GM23248 (cell line): ENCODE measurements at regions not wholly inside any gene's neighbourhood (a gene's known extent, or its start where the extent isn't known, plus 50 kb on each side); places are given as distances from the start of the nearest gene placed in this dataset.

Source experiments
- DNase-seq: peaks from one replicate; pipeline ENCODE4 v3.0.0-alpha.2; 2015
- H2AFZ ChIP-seq: fragments of 200-600 bp; sonication (generic); 2 replicates; pipeline ENCODE4 v1.6.1; 2016; ENCODE audit warnings: antibody characterized with exemption
- H3F3A ChIP-seq: fragments of 200-600 bp; sonication (generic); 2 replicates; pipeline ENCODE4 v1.6.1; 2016; ENCODE audit warnings: mild to moderate bottlenecking, antibody characterized with exemption, mixed run types; ENCODE audit not compliant: insufficient read depth
- H3K27ac ChIP-seq: fragments of 200-600 bp; sonication (generic); 2 replicates; pipeline ENCODE4 v1.5.1; 2016; ENCODE audit warnings: mild to moderate bottlenecking
- H3K27me3 ChIP-seq: fragments of 200-600 bp; sonication (generic); replicated peaks from 2 replicates; pipeline ENCODE4 v1.6.1; 2016; ENCODE audit warnings: mild to moderate bottlenecking; ENCODE audit not compliant: insufficient read depth
- H3K36me3 ChIP-seq: fragments of 200-600 bp; sonication (generic); 2 replicates; pipeline ENCODE4 v1.6.1; 2016; ENCODE audit warnings: low read depth, mild to moderate bottlenecking
- H3K4me1 ChIP-seq: fragments of 200-600 bp; sonication (generic); 2 replicates; pipeline ENCODE4 v1.6.1; 2016; ENCODE audit warnings: mild to moderate bottlenecking; ENCODE audit not compliant: insufficient read depth
- H3K4me2 ChIP-seq: fragments of 200-600 bp; sonication (generic); one replicate; pipeline ENCODE4 v1.6.1; 2016; ENCODE audit warnings: mild to moderate bottlenecking; ENCODE audit not compliant: unreplicated experiment
- H3K4me3 ChIP-seq: fragments of 200-600 bp; sonication (generic); 2 replicates; pipeline ENCODE4 v1.5.1; 2016; ENCODE audit warnings: mild to moderate bottlenecking
- H3K79me2 ChIP-seq: fragments of 200-600 bp; sonication (generic); 2 replicates; pipeline ENCODE4 v1.6.1; 2016; ENCODE audit warnings: mild to moderate bottlenecking; ENCODE audit not compliant: insufficient read depth
- H3K9ac ChIP-seq: fragments of 200-600 bp; sonication (generic); 2 replicates; pipeline ENCODE4 v1.6.1; 2016; ENCODE audit warnings: mild to moderate bottlenecking
- H3K9me2 ChIP-seq: fragments of 200-600 bp; sonication (generic); 2 replicates; pipeline ENCODE4 v1.6.1; 2016; ENCODE audit warnings: mixed run types, mild to moderate bottlenecking, moderate library complexity; ENCODE audit not compliant: insufficient read depth
- H3K9me3 ChIP-seq: fragments of 200-600 bp; sonication (generic); one replicate; pipeline ENCODE4 v1.6.1; 2017; ENCODE audit warnings: low read depth
- H4K20me1 ChIP-seq: fragments of 200-600 bp; sonication (generic); 2 replicates; pipeline ENCODE4 v1.6.0; 2016; ENCODE audit not compliant: insufficient read depth
- EZH2 ChIP-seq: fragments of 200-600 bp; sonication (generic); IDR thresholded peaks from 2 replicates; pipeline ENCODE4 v1.6.1; 2018; ENCODE audit warnings: antibody characterized with exemption, mild to moderate bottlenecking; ENCODE audit not compliant: insufficient read depth, poor library complexity, severe bottlenecking
- EZH2phosphoT487 ChIP-seq: fragments of 200-600 bp; sonication (generic); IDR thresholded peaks from 2 replicates; pipeline ENCODE4 v1.6.1; 2018; ENCODE audit warnings: antibody characterized with exemption, moderate library complexity, mild to moderate bottlenecking, low read depth; ENCODE audit not compliant: insufficient read depth
- WGBS, 2 experiments: methylation state at CpG; one replicate each; pipeline ENCODE4 v1.1.6; 2015 to 2017; ENCODE audit warnings: low lambda C conversion rate in 2 of 2, low coverage in 1 of 2; ENCODE audit errors: missing lambda C conversion rate in 2 of 2; 5-methylcytosine and 5-hydroxymethylcytosine counted together
- in situ Hi-C: fragments of 300-500 bp; cut with MboI; formaldehyde crosslinking; loops from 2 replicates; pipeline ENCODE4 v1.15.0; 2020

GRCh38 chr9:30995956-30996738 is 1388.3 kb upstream of the ACO1 start:
- no peak overlapping the region for H3K4me3 ChIP-seq
- TF ChIP-seq EZH2phosphoT487: no peak
- no peaks in the 10 kb centered on the region for H3K79me2 ChIP-seq
- H3K4me2 ChIP-seq: no peak overlapping the region
- no peak overlapping the region for H3K27ac ChIP-seq
- no peaks in the 10 kb centered on the region for H4K20me1 ChIP-seq
- H3K9me3 ChIP-seq: no peaks in the 10 kb centered on the region
- in situ Hi-C loops: no loop called here
- H3K4me1 ChIP-seq: no peaks in the 10 kb centered on the region
- H3K36me3 ChIP-seq: no peaks in the 10 kb centered on the region
- no peaks in the 10 kb centered on the region for H3K27me3 ChIP-seq
- no peaks in the 10 kb centered on the region for H3K9me2 ChIP-seq
- no peak overlapping the region for H3K9ac ChIP-seq
- no peak overlapping the region for H2AFZ ChIP-seq
- WGBS, 2 experiments: 20 to 29% methylated on average over 5 of the region's 5 CpGs
- no peak for DNase-seq
- H3F3A ChIP-seq: no peaks in the 10 kb centered on the region

GRCh38 chr9:30996761-30997160 is 1387.7 kb upstream of the ACO1 start:
- Histone ChIP-seq H2AFZ (no peak overlapping the region), H3K4me1 (no peaks in the 10 kb centered on the region), H3K27me3 (no peaks in the 10 kb centered on the region), H3F3A (no peaks in the 10 kb centered on the region), H3K9me3 (no peaks in the 10 kb centered on the region), H3K9me2 (no peaks in the 10 kb centered on the region), H3K36me3 (no peaks in the 10 kb centered on the region), H3K4me2 (no peak overlapping the region), H4K20me1 (no peaks in the 10 kb centered on the region), H3K79me2 (no peaks in the 10 kb centered on the region), H3K4me3 (no peak overlapping the region), H3K27ac (no peak overlapping the region), H3K9ac (no peak overlapping the region)
- in situ Hi-C loops: no loop called here
- WGBS, 2 experiments: 2 to 6% methylated on average over 1 of the region's 1 CpG
- no peak for DNase-seq
- TF ChIP-seq EZH2phosphoT487 (no peak), EZH2 (no peak)

GRCh38 chr9:30997291-30997690 is 1387.2 kb upstream of the ACO1 start:
- Histone ChIP-seq H3K4me3 (no peak overlapping the region), H3F3A (no peaks in the 10 kb centered on the region), H3K27me3 (no peaks in the 10 kb centered on the region), H3K79me2 (no peaks in the 10 kb centered on the region), H3K9me3 (no peaks in the 10 kb centered on the region), H3K9me2 (no peaks in the 10 kb centered on the region), H3K36me3 (no peaks in the 10 kb centered on the region), H3K9ac (no peak overlapping the region), H3K27ac (no peak overlapping the region), H3K4me1 (no peaks in the 10 kb centered on the region), H3K4me2 (no peak overlapping the region), H4K20me1 (no peaks in the 10 kb centered on the region), H2AFZ (no peak overlapping the region)
- TF ChIP-seq EZH2 (no peak), EZH2phosphoT487 (no peak)
- 21 to 36% methylated on average over 2 of the region's 2 CpGs for WGBS, 2 experiments
- in situ Hi-C loops: no loop called here
- DNase-seq: no peak

- no peak for DNase-seq
- WGBS, 2 experiments: 23 to 32% methylated on average over 4 of the region's 4 CpGs
Observed at GRCh38 chr9:31005086-31005665, 1379.3 kb upstream of the ACO1 start.

More at GRCh38 chr9:31005086-31005665, 1379.3 kb upstream of the ACO1 start:
- TF ChIP-seq EZH2 (no peak), EZH2phosphoT487 (no peak)
- Histone ChIP-seq H3K27me3 (no peaks in the 10 kb centered on the region), H3K9me2 (no peaks in the 10 kb centered on the region), H3K4me2 (no peak overlapping the region), H3F3A (no peaks in the 10 kb centered on the region), H3K79me2 (no peaks in the 10 kb centered on the region), H3K27ac (no peak overlapping the region), H3K4me1 (no peaks in the 10 kb centered on the region), H4K20me1 (no peaks in the 10 kb centered on the region), H3K4me3 (no peak overlapping the region), H3K9ac (no peak overlapping the region), H3K9me3 (no peaks in the 10 kb centered on the region), H3K36me3 (no peaks in the 10 kb centered on the region), H2AFZ (no peak overlapping the region)
- in situ Hi-C loops: no loop called here
